IMR-90 (cell line): ENCODE measurements at regions not wholly inside any gene's neighbourhood (a gene's known extent, or its start where the extent isn't known, plus 50 kb on each side); places are given as distances from the start of the nearest gene placed in this dataset.
A peak's percentile ranks its signal among the peaks of the same experiment; 100 is the strongest.

Experiments used
- ATAC-seq: fragments of 200-7000 bp; cut with Tn5 transposase; 2 replicates; pipeline ENCODE4 v1.9.1; 2020; ENCODE audit warnings: low read depth, mild to moderate bottlenecking, moderate library complexity
- BruUV-seq: library from RNA; stranded (reverse); fragments of 400-500 nt; replicated peaks from 2 replicates; lab custom pipeline; 2021; lab: Mats Ljungman, UMichigan
- CTCF ChIA-PET: fragments of 300-600 bp; formaldehyde crosslinking; extraction: SDS; loops from one replicate; lab custom pipeline; 2021; ENCODE audit warnings: antibody characterized with exemption; lab: Yijun Ruan, JAX
- POLR2A ChIA-PET: fragments of 300-600 bp; sonication (Branson Sonifier 250); formaldehyde crosslinking; loops from one replicate; lab custom pipeline; 2022; ENCODE audit warnings: antibody characterized with exemption; ENCODE audit not compliant: unreplicated experiment; lab: Charles Lee
- DNase-seq: peaks from one replicate; pipeline ENCODE4 v3.0.0; 2013
- H2AFZ ChIP-seq: replicated peaks from 2 replicates; pipeline ENCODE3; 2013; ENCODE audit warnings: low read length, mild to moderate bottlenecking; ENCODE audit not compliant: poor library complexity
- H2AK5ac ChIP-seq: 2 replicates; pipeline ENCODE4 v1.6.1; 2013; ENCODE audit warnings: low read depth, low read length, inconsistent platforms
- H2AK9ac ChIP-seq: replicated peaks from 2 replicates; pipeline ENCODE3; 2013; ENCODE audit warnings: mild to moderate bottlenecking, low read depth, low read length, moderate library complexity; ENCODE audit not compliant: poor library complexity
- H2BK120ac ChIP-seq: 2 replicates; pipeline ENCODE4 v1.6.1; 2013; ENCODE audit warnings: low read depth, low read length, inconsistent platforms
- H2BK15ac ChIP-seq: 3 replicates; pipeline ENCODE4 v1.6.1; 2013; ENCODE audit warnings: low read depth, low read length, inconsistent platforms
- H2BK20ac ChIP-seq: 2 replicates; pipeline ENCODE4 v1.6.1; 2013; ENCODE audit warnings: low read depth, mild to moderate bottlenecking, inconsistent platforms, low read length, moderate library complexity
- H2BK5ac ChIP-seq: 2 replicates; pipeline ENCODE4 v1.6.1; 2013; ENCODE audit warnings: mild to moderate bottlenecking, low read depth, low read length, inconsistent platforms; ENCODE audit not compliant: poor library complexity, severe bottlenecking
- H3K14ac ChIP-seq: replicated peaks from 2 replicates; pipeline ENCODE4 v1.6.1; 2013; ENCODE audit warnings: low read depth, low read length, inconsistent platforms
- H3K18ac ChIP-seq: 2 replicates; pipeline ENCODE4 v1.6.1; 2013; ENCODE audit warnings: low read depth, low read length, control low read depth
- H3K23ac ChIP-seq: 2 replicates; pipeline ENCODE4 v1.6.1; 2013; ENCODE audit warnings: low read depth, low read length, inconsistent platforms
- H3K27ac ChIP-seq: 2 replicates; pipeline ENCODE4 v1.5.1; 2013; ENCODE audit warnings: mild to moderate bottlenecking, control low read depth, low read length; ENCODE audit not compliant: insufficient read depth
- H3K27me3 ChIP-seq: 2 replicates; pipeline ENCODE4 v1.6.1; 2013; ENCODE audit warnings: low read length; ENCODE audit not compliant: control insufficient read depth, insufficient read depth
- H3K36me3 ChIP-seq: 2 replicates; pipeline ENCODE4 v1.6.1; 2013; ENCODE audit warnings: low read length, mixed read lengths; ENCODE audit not compliant: control insufficient read depth, insufficient read depth
- H3K4ac ChIP-seq: 2 replicates; pipeline ENCODE4 v1.6.1; 2013; ENCODE audit warnings: low read depth, low read length, inconsistent platforms
- H3K4me1 ChIP-seq: 2 replicates; pipeline ENCODE4 v1.6.1; 2013; ENCODE audit warnings: low read length, mixed read lengths; ENCODE audit not compliant: control insufficient read depth, insufficient read depth
- H3K4me2 ChIP-seq: 2 replicates; pipeline ENCODE4 v1.6.1; 2013; ENCODE audit warnings: low read depth, mild to moderate bottlenecking, control low read depth, low read length, moderate library complexity
- H3K4me3 ChIP-seq: 2 replicates; pipeline ENCODE4 v1.5.1; 2013; ENCODE audit warnings: low read depth, mild to moderate bottlenecking, control low read depth, low read length, moderate library complexity; ENCODE audit not compliant: insufficient read depth
- H3K56ac ChIP-seq: 2 replicates; pipeline ENCODE4 v1.6.1; 2013; ENCODE audit warnings: low read length, inconsistent platforms; ENCODE audit not compliant: insufficient read depth; ENCODE audit errors: extremely low read depth
- H3K79me1 ChIP-seq, 2 experiments: 2 replicates each; pipeline ENCODE4 v1.6.1; 2013; ENCODE audit warnings: low read length in 2 of 2, inconsistent platforms in 1 of 2, low read depth in 1 of 2
- H3K9ac ChIP-seq: 2 replicates; pipeline ENCODE4 v1.6.1; 2013; ENCODE audit warnings: low read depth, low read length, control low read depth
- H3K9me1 ChIP-seq: 2 replicates; pipeline ENCODE4 v1.6.1; 2013; ENCODE audit warnings: low read length, inconsistent platforms; ENCODE audit not compliant: insufficient read depth
- H3K9me3 ChIP-seq: 2 replicates; pipeline ENCODE4 v1.6.1; 2013; ENCODE audit warnings: low read length; ENCODE audit not compliant: control insufficient read depth, insufficient read depth
- H4K20me1 ChIP-seq: 2 replicates; pipeline ENCODE4 v1.6.1; 2013; ENCODE audit warnings: low read length, inconsistent platforms; ENCODE audit not compliant: insufficient read depth
- H4K5ac ChIP-seq: 2 replicates; pipeline ENCODE4 v1.6.1; 2013; ENCODE audit warnings: mild to moderate bottlenecking, low read depth, low read length, control low read depth
- H4K8ac ChIP-seq, 2 experiments: 2 replicates each; pipeline ENCODE4 v1.6.1; 2013; ENCODE audit warnings: low read depth in 2 of 2, low read length in 2 of 2, control low read depth in 1 of 2, inconsistent platforms in 1 of 2
- H4K91ac ChIP-seq: 2 replicates; pipeline ENCODE4 v1.6.1; 2013; ENCODE audit warnings: low read depth, low read length, inconsistent platforms; ENCODE audit not compliant: insufficient read depth
- MAFK ChIP-seq: IDR thresholded peaks from 2 replicates; pipeline ENCODE4 v1.6.1; 2012; ENCODE audit warnings: low read depth, low read length, improper control_type of control experiment
- MAZ ChIP-seq: IDR thresholded peaks from 2 replicates; pipeline ENCODE4 v1.6.1; 2012; ENCODE audit warnings: low read depth, mild to moderate bottlenecking, low read length, improper control_type of control experiment, moderate library complexity, borderline replicate concordance
- USF2 ChIP-seq: fragments of 150-350 bp; IDR thresholded peaks from 2 replicates; pipeline ENCODE4 v1.6.1; 2017; ENCODE audit warnings: mild to moderate bottlenecking, antibody characterized with exemption, low read length, low read depth
- WGBS, 2 experiments: methylation state at CpG; one replicate each; pipeline versions ENCODE4 v1.1.5 to v1.1.7; 2013; ENCODE audit warnings: missing lambda C conversion rate in 2 of 2; ENCODE audit not compliant: insufficient read length in 1 of 2; ENCODE audit errors: extremely low coverage in 2 of 2; 5-methylcytosine and 5-hydroxymethylcytosine counted together
- dilution Hi-C: fragments of 300-500 bp; cut with HindIII; formaldehyde crosslinking; loops from one replicate; pipeline ENCODE4 v1.14.3; 2018; ENCODE audit warnings: low sequenced_read_pairs; ENCODE audit not compliant: unreplicated experiment
- in situ Hi-C: fragments of 300-500 bp; cut with MboI; formaldehyde crosslinking; loops from 3 replicates; pipeline ENCODE4 v1.14.3; 2019; ENCODE audit warnings: low sequenced_read_pairs, inconsistent platforms, mixed read lengths
- intact Hi-C: fragments of 100-400 bp; cut with micrococcal nuclease; formaldehyde crosslinking; loops from 2 replicates; pipeline ENCODE4 v1.10.0; 2022

DNA sequence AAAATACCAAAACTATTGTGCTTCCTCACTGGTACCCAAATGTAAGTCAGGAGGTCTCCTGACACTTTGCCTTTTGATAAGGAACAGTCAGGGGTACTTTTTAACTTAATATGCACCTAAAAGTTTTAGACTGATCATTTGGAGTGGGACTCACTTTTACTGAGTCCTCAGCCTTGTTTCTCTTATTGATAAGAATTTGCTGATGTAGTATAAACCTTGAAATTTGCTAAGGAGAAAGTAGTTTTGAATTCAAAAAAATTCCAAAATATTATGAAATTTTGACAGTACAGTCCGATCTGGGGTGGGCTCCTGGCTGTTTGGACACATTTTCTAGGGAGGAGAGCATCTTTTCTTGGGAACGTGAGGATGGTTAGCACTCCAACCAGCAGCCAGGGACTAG, 91.4 kb upstream of the GATB start:
- DNase-seq (no peak), ATAC-seq (no peak)
- Histone ChIP-seq H4K8ac (no peak overlapping the region), H3K4ac (no peak overlapping the region), H2AK5ac (no peak overlapping the region), H3K56ac (no peak overlapping the region), H3K79me1 (no peaks in the 10 kb centered on the region), H3K9ac (no peak overlapping the region), H3K36me3 (no peaks in the 10 kb centered on the region), H3K18ac (no peak overlapping the region), H3K4me1 (no peaks in the 10 kb centered on the region), H3K23ac (no peak overlapping the region), H3K9me1 (0 out of 2 replicates have a peak, but pooled peaks cover 2% of the 10 kb centered on the region), H3K4me2 (no peak overlapping the region), H2BK20ac (no peak overlapping the region), H3K27me3 (peaks cover 8% of the 10 kb centered on the region; the same call in 1 of the 2 replicates), H3K27ac (no peak overlapping the region), H2BK120ac (no peak overlapping the region), H4K5ac (no peak overlapping the region), H4K20me1 (no peaks in the 10 kb centered on the region), H2AFZ (no peak overlapping the region), H4K91ac (no peak overlapping the region), H2BK15ac (no peak overlapping the region), H2AK9ac (no peak overlapping the region), H3K4me3 (no peak overlapping the region), H3K9me3 (no peaks in the 10 kb centered on the region), H3K14ac (no peak overlapping the region), H2BK5ac (no peak overlapping the region)
- TF ChIP-seq MAFK: 0 out of 2 replicates have a peak, but pooled peaks have one; percentile 13
- no peak for TF ChIP-seq USF2
- no peak for TF ChIP-seq MAZ
- ChIA-PET POLR2A (no interaction called here), CTCF (no interaction called here)
- dilution Hi-C loops: no loop called here
- no CpG with 5 or more reads among the region's 2 CpGs for WGBS, 2 experiments
- intact Hi-C loops: no loop called here
- in situ Hi-C loops: no loop called here
- no TSS peak for BruUV-seq
